HUES48 (cell line): ENCODE measurements at regions not wholly inside any gene's neighbourhood (a gene's known extent, or its start where the extent isn't known, plus 50 kb on each side); places are given as distances from the start of the nearest gene placed in this dataset.

Experiments used
- H3K27ac ChIP-seq: one replicate; pipeline ENCODE4 v1.7.0; 2013; ENCODE audit warnings: low read depth, low read length, inconsistent platforms
- H3K27me3 ChIP-seq: 2 replicates; pipeline ENCODE4 v1.6.1; 2013; ENCODE audit warnings: mild to moderate bottlenecking, low read length; ENCODE audit not compliant: control insufficient read depth, insufficient read depth
- H3K36me3 ChIP-seq: 2 replicates; pipeline ENCODE4 v1.6.1; 2013; ENCODE audit warnings: low read length; ENCODE audit not compliant: control insufficient read depth, insufficient read depth
- H3K4me1 ChIP-seq: 2 replicates; pipeline ENCODE4 v1.6.1; 2013; ENCODE audit warnings: mild to moderate bottlenecking, low read length; ENCODE audit not compliant: control insufficient read depth, insufficient read depth
- H3K4me3 ChIP-seq: 2 replicates; pipeline ENCODE4 v1.5.1; 2013; ENCODE audit warnings: mild to moderate bottlenecking, low read depth, low read length
- H3K9ac ChIP-seq: 2 replicates; pipeline ENCODE4 v1.6.1; 2013; ENCODE audit warnings: mild to moderate bottlenecking, low read depth, low read length, moderate library complexity
- H3K9me3 ChIP-seq: 2 replicates; pipeline ENCODE4 v1.6.1; 2013; ENCODE audit warnings: low read length; ENCODE audit not compliant: control insufficient read depth, insufficient read depth

DNA sequence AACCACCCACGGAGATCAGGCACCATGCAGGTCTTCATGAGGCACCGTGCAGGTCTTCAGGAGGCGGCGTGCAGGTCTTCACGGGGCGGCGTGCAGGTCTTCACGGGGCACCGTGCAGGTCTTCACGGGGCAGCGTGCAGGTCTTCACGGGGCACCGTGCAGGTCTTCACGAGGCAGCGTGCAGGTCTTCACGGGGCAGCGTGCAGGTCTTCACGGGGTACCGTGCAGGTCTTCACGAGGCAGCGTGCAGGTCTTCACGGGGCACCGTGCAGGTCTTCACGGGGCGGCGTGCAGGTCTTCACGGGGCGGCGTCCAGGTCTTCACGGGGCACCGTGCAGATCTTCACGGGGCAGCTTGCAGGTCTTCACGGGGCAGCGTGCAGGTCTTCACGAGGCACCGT lies 350.4 kb upstream of the PKDCC start:
- Histone ChIP-seq H3K36me3 (no peaks in the 10 kb centered on the region), H3K4me1 (no peaks in the 10 kb centered on the region), H3K9ac (no peak overlapping the region), H3K27me3 (no peaks in the 10 kb centered on the region), H3K27ac (no peak overlapping the region), H3K4me3 (no peak overlapping the region), H3K9me3 (no peaks in the 10 kb centered on the region)

DNA sequence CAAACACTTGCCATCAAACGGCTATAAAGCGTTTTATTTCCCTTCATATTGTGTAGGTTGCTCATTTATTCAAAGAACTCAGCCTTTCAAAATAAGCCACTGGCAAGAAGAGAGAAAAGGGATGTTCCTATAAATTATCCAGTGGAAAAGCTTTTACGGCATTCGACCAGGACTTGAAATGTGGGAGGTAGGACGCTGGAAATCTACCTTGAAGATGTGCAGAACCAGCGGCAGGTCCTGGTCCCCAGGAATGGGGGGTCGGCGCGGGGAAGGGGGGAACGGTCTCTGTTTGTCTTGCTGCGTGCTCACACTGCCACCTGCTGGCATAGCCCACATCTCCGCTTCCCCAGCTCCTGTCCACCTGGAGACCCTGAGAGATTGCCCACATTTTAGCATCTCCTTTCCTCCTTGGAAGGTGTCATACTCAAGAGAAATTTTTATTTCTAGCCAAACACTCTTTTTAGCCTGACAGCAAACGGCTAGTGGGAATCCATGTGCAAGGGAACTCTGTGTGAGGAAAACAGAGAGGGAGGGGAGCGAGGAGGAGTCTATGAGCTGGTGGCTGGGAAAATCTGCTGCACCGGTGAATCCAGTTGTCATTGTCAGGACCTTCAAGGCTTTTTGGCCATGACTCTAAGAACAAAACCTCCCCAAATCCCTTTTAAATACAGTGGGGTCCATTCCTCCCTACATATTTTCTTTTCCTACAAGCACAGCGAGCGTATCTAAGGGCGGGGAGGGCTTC lies 349.0 kb upstream of the PKDCC start:
- H3K4me1 ChIP-seq, result no peaks in the 10 kb centered on the region
- H3K36me3 ChIP-seq, result no peaks in the 10 kb centered on the region
- no peak overlapping the region for H3K4me3 ChIP-seq
- no peaks in the 10 kb centered on the region for H3K9me3 ChIP-seq
- no peaks in the 10 kb centered on the region for H3K27me3 ChIP-seq
- no peak overlapping the region for H3K9ac ChIP-seq
- H3K27ac ChIP-seq, result no peak overlapping the region

DNA sequence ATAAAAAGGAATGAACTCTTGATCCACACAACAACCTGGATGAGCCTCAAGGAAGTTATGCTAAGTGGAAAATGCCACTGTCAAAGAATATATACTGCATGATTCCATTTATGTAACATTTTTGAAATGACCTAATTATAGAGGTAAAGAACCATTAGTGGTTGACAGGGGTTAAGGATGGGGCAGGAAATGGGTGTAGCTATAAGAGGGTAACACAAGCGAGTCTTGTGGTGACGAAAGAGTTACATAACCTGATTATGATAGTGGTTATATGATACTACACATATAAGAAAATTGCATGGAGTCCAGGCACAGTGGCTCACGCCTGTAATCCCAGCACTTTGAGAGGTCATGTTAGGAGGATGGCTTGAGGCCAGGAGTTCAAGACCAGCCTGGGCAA lies 346.6 kb upstream of the PKDCC start:
- H3K4me3 ChIP-seq, result no peak overlapping the region

DNA sequence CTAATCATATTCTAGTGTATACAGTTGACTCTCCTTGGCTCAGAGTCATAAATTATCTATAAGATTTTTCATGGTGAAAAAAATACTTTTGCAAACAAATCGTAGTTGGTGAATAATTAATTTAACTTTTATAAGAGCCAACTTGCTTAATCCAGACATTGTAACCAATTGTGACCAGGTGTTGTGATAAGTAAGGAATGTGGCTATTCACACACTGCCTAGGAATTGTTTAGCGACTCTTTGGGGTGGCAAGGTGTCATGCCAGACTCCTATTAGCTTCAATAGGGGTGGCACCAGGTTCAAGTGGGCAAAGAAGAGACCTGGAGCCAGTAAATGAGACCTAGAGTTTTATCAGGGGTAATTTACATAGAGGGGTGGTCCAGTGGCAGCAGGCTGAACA lies 344.7 kb upstream of the PKDCC start:
- no peaks in the 10 kb centered on the region for H3K4me1 ChIP-seq
- H3K9me3 ChIP-seq, result no peaks in the 10 kb centered on the region
- H3K36me3 ChIP-seq, result no peaks in the 10 kb centered on the region
- H3K27ac ChIP-seq, result no peak overlapping the region
- H3K4me3 ChIP-seq, result no peak overlapping the region
- H3K9ac ChIP-seq, result no peak overlapping the region
- no peaks in the 10 kb centered on the region for H3K27me3 ChIP-seq

More for the DNA sequence above, 346.6 kb upstream of the PKDCC start:
- H3K9me3 ChIP-seq, result no peaks in the 10 kb centered on the region
- no peaks in the 10 kb centered on the region for H3K27me3 ChIP-seq
- H3K27ac ChIP-seq, result no peak overlapping the region
- no peaks in the 10 kb centered on the region for H3K4me1 ChIP-seq
- H3K36me3 ChIP-seq, result no peaks in the 10 kb centered on the region
- no peak overlapping the region for H3K9ac ChIP-seq

DNA sequence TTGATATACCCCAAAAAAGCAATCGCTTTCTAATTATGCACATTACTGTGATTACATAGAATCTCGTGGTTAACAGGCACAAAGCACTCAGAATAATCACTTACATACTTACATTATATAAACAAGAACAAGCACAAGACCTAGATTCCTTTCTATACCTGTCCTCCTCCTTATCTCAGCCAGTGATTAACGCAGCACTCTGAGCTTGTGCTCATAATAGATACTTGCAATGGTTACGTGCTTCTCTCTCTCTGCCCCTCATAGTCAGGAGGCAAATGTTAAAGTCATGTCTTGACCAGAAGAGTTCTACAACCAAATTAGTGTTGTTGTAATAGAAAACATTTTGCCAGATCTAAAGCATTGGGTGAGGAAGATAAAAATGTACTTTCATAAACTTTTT lies 342.2 kb upstream of the PKDCC start:
- H3K4me1 ChIP-seq, result no peaks in the 10 kb centered on the region
- H3K9ac ChIP-seq, result no peak overlapping the region
- H3K4me3 ChIP-seq, result no peak overlapping the region

DNA sequence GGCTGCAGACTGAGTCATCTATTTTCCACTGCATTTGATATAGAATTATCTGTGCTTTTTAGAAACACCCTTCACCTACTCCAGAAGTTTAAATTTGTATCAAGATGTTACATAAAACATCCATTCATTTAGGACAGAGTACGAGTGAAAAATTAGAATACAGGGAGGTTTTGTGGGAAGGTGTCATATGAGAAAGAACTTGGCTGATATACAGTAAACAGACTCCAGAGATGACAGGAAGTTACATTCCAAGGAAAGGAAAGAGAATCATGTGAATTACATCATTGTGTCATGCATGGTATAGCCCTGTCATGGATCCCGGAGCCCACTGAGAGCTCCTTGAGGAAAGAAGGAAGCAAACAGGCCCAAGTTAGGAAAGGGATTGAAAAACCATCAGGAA lies 341.5 kb upstream of the PKDCC start:
- Histone ChIP-seq H3K9me3 (no peaks in the 10 kb centered on the region), H3K27me3 (no peaks in the 10 kb centered on the region), H3K27ac (no peak overlapping the region), H3K36me3 (no peaks in the 10 kb centered on the region), H3K9ac (no peak overlapping the region), H3K4me3 (no peak overlapping the region), H3K4me1 (no peaks in the 10 kb centered on the region)

More for the DNA sequence above, 342.2 kb upstream of the PKDCC start:
- H3K27ac ChIP-seq, result no peak overlapping the region
- H3K36me3 ChIP-seq, result no peaks in the 10 kb centered on the region
- H3K27me3 ChIP-seq, result no peaks in the 10 kb centered on the region
- H3K9me3 ChIP-seq, result no peaks in the 10 kb centered on the region

DNA sequence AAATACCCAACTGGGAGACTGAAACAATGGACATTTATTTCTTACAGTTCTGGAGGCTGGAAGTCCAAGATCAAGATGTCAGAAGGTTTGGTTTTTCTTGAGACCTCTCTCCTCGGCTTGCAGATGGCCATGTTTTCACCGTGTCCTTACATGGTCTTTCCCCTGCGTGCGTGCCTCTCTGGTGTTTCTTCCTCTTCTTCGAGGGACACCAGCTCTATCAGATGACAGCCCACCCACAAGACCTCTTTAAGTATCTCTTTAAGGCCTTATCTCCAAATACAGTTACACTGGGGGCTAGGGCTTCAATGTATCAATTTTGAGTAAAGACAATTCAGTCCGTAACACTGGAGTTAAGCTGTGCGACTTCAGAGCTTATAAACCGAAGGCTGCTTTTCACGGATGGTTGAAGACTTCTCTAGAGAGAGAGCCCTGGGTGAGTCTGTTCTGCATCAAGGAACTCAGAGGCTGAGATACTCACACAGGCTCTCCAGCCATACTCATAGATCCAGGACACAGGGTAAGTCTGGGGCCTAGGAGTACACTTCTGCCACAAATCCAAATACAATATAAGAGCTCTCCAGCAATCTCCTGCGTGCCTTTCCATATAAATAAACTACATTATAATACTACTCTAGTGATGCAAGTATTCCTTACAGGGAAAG lies 339.9 kb upstream of the PKDCC start:
- Histone ChIP-seq H3K4me1 (no peaks in the 10 kb centered on the region), H3K27ac (no peak overlapping the region), H3K9me3 (no peaks in the 10 kb centered on the region), H3K36me3 (no peaks in the 10 kb centered on the region), H3K9ac (no peak overlapping the region), H3K4me3 (no peak overlapping the region), H3K27me3 (no peaks in the 10 kb centered on the region)

DNA sequence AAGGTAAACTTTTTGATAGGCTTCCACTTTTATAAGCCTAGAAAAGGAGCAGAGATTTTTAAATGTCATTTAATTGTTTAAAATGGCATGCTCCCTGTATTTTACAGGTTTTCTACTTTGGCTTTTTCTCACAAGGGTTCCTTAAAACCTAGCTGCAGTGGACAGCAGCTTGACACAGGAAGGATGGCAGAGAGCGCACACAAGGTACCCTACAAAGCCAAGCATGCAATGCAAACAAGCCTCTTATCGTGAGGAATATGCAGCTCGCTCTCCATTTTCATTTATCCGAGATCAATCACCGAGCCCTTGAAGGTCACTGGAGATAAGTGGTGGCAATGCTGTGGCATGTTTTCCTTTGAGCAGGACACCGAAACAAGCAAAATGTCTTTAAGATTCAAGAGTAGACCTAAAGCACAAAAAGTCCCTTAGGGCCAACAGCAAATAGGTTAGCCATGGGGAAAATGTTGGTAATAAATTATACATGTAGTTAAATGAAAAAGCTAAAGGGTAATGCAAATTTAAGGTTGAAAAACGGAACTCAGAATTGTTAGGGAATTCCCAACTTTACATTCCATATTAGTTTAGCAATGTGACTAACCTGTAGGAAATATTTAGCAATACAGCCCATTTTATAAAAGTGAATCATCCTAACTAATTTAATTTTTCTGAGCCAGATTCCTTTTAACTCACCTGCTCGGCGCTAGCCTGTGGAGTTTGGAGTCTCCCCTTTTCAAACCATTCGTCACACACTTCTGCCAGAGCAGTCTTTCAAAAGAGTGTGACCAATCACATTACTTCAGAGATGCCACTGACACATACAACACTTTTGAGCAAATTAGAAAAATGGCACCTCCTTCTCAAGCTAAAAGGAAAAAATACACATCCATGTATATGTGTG lies 337.9 kb upstream of the PKDCC start:
- Histone ChIP-seq H3K9me3 (no peaks in the 10 kb centered on the region), H3K36me3 (no peaks in the 10 kb centered on the region), H3K4me1 (no peaks in the 10 kb centered on the region), H3K27ac (no peak overlapping the region), H3K27me3 (no peaks in the 10 kb centered on the region), H3K4me3 (no peak overlapping the region), H3K9ac (no peak overlapping the region)

DNA sequence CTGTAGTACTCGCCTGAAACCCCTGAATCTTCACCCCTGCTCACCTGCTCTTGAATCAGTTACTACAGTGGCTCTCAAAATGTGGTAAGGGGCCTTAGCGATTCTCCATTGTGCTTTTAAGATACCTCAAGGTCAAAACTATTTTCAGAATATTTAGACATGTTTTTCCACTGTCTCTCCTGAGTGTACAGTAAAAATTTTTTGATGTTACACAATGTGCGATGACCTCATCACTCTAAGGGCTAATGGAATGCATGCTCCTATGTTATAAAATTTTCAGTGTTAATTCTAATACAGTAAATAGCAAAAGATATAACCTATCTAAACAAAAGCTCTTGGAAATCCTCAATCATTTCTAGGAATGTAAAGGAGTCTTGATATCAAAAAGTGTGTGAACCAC lies 336.9 kb upstream of the PKDCC start:
- H3K27me3 ChIP-seq, result no peaks in the 10 kb centered on the region
- H3K9me3 ChIP-seq, result no peaks in the 10 kb centered on the region
- no peak overlapping the region for H3K4me3 ChIP-seq
- H3K9ac ChIP-seq, result no peak overlapping the region
- H3K27ac ChIP-seq, result no peak overlapping the region
- no peaks in the 10 kb centered on the region for H3K36me3 ChIP-seq
- no peaks in the 10 kb centered on the region for H3K4me1 ChIP-seq

DNA sequence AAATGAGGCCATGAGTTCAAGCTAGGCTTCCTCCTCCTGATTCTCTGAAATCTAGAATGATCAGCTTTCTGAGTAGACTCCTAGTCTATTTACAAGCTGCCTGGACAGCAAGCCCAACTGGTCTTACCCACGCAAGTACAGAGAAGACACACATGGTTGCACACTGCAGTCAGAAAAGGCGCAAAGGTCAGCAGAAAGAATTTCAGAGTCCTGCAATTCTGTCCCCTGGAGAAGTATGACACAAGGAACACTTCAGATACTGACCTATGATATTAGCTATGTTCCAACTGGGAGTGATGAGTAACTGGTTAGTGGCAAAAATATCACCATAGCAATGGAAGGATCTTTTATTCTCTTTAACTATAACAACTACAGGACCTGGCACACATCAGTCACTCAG lies 336.1 kb upstream of the PKDCC start:
- Histone ChIP-seq H3K4me3 (no peak overlapping the region), H3K36me3 (no peaks in the 10 kb centered on the region), H3K9ac (no peak overlapping the region), H3K27me3 (no peaks in the 10 kb centered on the region), H3K27ac (no peak overlapping the region), H3K4me1 (no peaks in the 10 kb centered on the region), H3K9me3 (no peaks in the 10 kb centered on the region)

DNA sequence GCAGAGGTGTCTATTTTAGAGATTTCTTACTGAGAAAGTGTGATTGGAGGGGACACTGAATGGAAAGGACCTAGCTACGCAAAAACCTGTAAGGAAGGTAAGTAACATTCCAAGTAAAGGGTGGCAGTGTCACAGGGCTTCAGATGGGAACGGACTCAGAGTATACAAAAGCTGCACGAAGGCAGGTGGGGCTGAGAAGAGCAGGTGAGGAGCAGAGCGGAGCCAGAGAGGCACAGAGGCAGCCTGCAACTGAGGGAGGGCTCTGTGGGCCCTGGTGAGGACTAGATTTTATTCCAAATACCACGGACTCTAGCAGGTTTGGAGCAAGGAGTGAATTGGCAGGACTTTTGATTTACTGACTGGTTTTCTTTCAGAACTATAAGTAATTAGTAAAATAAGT lies 331.3 kb upstream of the PKDCC start:
- Histone ChIP-seq H3K4me1 (no peaks in the 10 kb centered on the region), H3K36me3 (no peaks in the 10 kb centered on the region), H3K9ac (no peak overlapping the region), H3K9me3 (no peaks in the 10 kb centered on the region), H3K4me3 (no peak overlapping the region), H3K27ac (no peak overlapping the region), H3K27me3 (no peaks in the 10 kb centered on the region)
